ENCODE measurements at regions not wholly inside any gene's neighbourhood (a gene's known extent, or its start where the extent isn't known, plus 50 kb on each side); places are given as distances from the start of the nearest gene placed in this dataset.

- Histone ChIP-seq H4K20me1 (ENCODE audit: control insufficient read depth, extremely low read depth, insufficient read depth, low read length) (no peaks in the 10 kb centered on the region), H3K4me1 (ENCODE audit: control insufficient read depth, extremely low read depth, insufficient read depth, low read length) (no peaks in the 10 kb centered on the region), H2AFZ (ENCODE audit: control insufficient read depth, low read length) (no peak overlapping the region), H3K36me3 (ENCODE audit: control insufficient read depth in 2 of 2, extremely low read depth in 1 of 2, insufficient read depth in 2 of 2, low read length in 2 of 2) (no peaks in the 10 kb centered on the region), H3K79me2 (ENCODE audit: control insufficient read depth, insufficient read depth, low read length) (no peaks in the 10 kb centered on the region), H3K9ac (ENCODE audit: control insufficient read depth, extremely low read depth, insufficient read depth, low read length) (no peak overlapping the region), H3K27me3 (ENCODE audit: control insufficient read depth, extremely low read depth, insufficient read depth, low read length) (no peaks in the 10 kb centered on the region), H3K4me2 (ENCODE audit: control insufficient read depth, extremely low read depth, insufficient read depth, low read depth, low read length) (no peak overlapping the region), H3K4me3 (ENCODE audit: control insufficient read depth in 2 of 3, extremely low read depth in 1 of 3, insufficient read depth in 2 of 3, low read depth in 1 of 3, low read length in 3 of 3) (no peak overlapping the region), H3K9me1 (ENCODE audit: control insufficient read depth, extremely low read depth, insufficient read depth, low read length) (no peaks in the 10 kb centered on the region), H3K9me3 (ENCODE audit: control insufficient read depth, low read depth, low read length) (no peaks in the 10 kb centered on the region), H3K27ac (ENCODE audit: control insufficient read depth, insufficient read depth, low read length) (no peak overlapping the region)
- dilution Hi-C loops (cut with MboI; ENCODE audit: extremely low pct_ligation_motif_present, low sequenced_read_pairs): no loop called here
- no peak for DNase-seq (ENCODE audit: low read depth, low spot score)
- TF ChIP-seq EZH2 (IDR thresholded peaks at IDR 0.05; ENCODE audit: low read length) (no peak), CTCF (optimal IDR thresholded peaks at IDR 0.05 in 1 of 3, IDR thresholded peaks at IDR 0.05 in 1 of 3, conservative IDR thresholded peaks at IDR 0.05 in 1 of 3; ENCODE audit: extremely low read depth in 1 of 3, insufficient read depth in 2 of 3, low read length in 3 of 3) (no peak)
- FAIRE-seq: no peak
Observed at GRCh38 chr16:64498363-64498762, 623.5 kb downstream of the CDH11 start.

- FAIRE-seq: no peak
- no peaks in the 10 kb centered on the region for H3K27me3 ChIP-seq (ENCODE audit: control insufficient read depth, extremely low read depth, insufficient read depth, low read length)
- no peak overlapping the region for H2AFZ ChIP-seq (ENCODE audit: control insufficient read depth, low read length)
Observed at GRCh38 chr16:64493709-64494108, 628.2 kb downstream of the CDH11 start.

More at GRCh38 chr16:64493709-64494108, 628.2 kb downstream of the CDH11 start:
- Histone ChIP-seq H4K20me1 (ENCODE audit: control insufficient read depth, extremely low read depth, insufficient read depth, low read length) (no peaks in the 10 kb centered on the region), H3K9me1 (ENCODE audit: control insufficient read depth, extremely low read depth, insufficient read depth, low read length) (no peaks in the 10 kb centered on the region), H3K79me2 (ENCODE audit: control insufficient read depth, insufficient read depth, low read length) (no peaks in the 10 kb centered on the region), H3K9ac (ENCODE audit: control insufficient read depth, extremely low read depth, insufficient read depth, low read length) (no peak overlapping the region), H3K4me3 (ENCODE audit: control insufficient read depth in 2 of 3, extremely low read depth in 1 of 3, insufficient read depth in 2 of 3, low read depth in 1 of 3, low read length in 3 of 3) (no peak overlapping the region), H3K4me1 (ENCODE audit: control insufficient read depth, extremely low read depth, insufficient read depth, low read length) (no peaks in the 10 kb centered on the region), H3K27ac (ENCODE audit: control insufficient read depth, insufficient read depth, low read length) (no peak overlapping the region), H3K9me3 (ENCODE audit: control insufficient read depth, low read depth, low read length) (no peaks in the 10 kb centered on the region), H3K36me3 (ENCODE audit: control insufficient read depth in 2 of 2, extremely low read depth in 1 of 2, insufficient read depth in 2 of 2, low read length in 2 of 2) (no peaks in the 10 kb centered on the region), H3K4me2 (ENCODE audit: control insufficient read depth, extremely low read depth, insufficient read depth, low read depth, low read length) (no peak overlapping the region)
- TF ChIP-seq EZH2 (IDR thresholded peaks at IDR 0.05; ENCODE audit: low read length) (no peak), CTCF (optimal IDR thresholded peaks at IDR 0.05 in 1 of 3, IDR thresholded peaks at IDR 0.05 in 1 of 3, conservative IDR thresholded peaks at IDR 0.05 in 1 of 3; ENCODE audit: extremely low read depth in 1 of 3, insufficient read depth in 2 of 3, low read length in 3 of 3) (no peak)
- dilution Hi-C loops (cut with MboI; ENCODE audit: extremely low pct_ligation_motif_present, low sequenced_read_pairs): no loop called here
- DNase-seq (ENCODE audit: low read depth, low spot score): no peak

Measured in keratinocyte (primary cell).